PFSK-1 (cell line): ENCODE measurements at regions not wholly inside any gene's neighbourhood (a gene's known extent, or its start where the extent isn't known, plus 50 kb on each side); places are given as distances from the start of the nearest gene placed in this dataset.

Experiments used
- FOXP2 ChIP-seq: optimal IDR thresholded peaks from 2 replicates; pipeline ENCODE3; 2011; ENCODE audit warnings: borderline replicate concordance, control low read depth, inconsistent platforms; ENCODE audit not compliant: insufficient read depth; ENCODE audit errors: extremely low read length, extremely low read depth
- POLR2AphosphoS5 ChIP-seq: IDR thresholded peaks from 2 replicates; pipeline ENCODE4 v1.6.1; 2012; ENCODE audit warnings: low read depth, mild to moderate bottlenecking, control low read depth, low read length, moderate library complexity
- SIN3A ChIP-seq: IDR thresholded peaks from 2 replicates; pipeline ENCODE4 v1.6.1; 2012; ENCODE audit warnings: mild to moderate bottlenecking, low read length, moderate library complexity, borderline replicate concordance; ENCODE audit not compliant: insufficient read depth
- TAF1 ChIP-seq: IDR thresholded peaks from 2 replicates; pipeline ENCODE4 v1.6.1; 2012; ENCODE audit warnings: low read length, control low read depth, borderline replicate concordance; ENCODE audit not compliant: insufficient read depth
- TF ChIP-seq, protein P1 (sequence below), 2 experiments: IDR thresholded peaks; 2 replicates each; pipeline versions ENCODE4 v1.6.1 to v1.8.0; 2011 to 2012; ENCODE audit warnings: low read depth in 2 of 2, low read length in 2 of 2, control low read depth in 1 of 2, inconsistent platforms in 1 of 2, mild to moderate bottlenecking in 1 of 2, moderate library complexity in 1 of 2; ENCODE audit not compliant: insufficient read depth in 1 of 2

DNA sequence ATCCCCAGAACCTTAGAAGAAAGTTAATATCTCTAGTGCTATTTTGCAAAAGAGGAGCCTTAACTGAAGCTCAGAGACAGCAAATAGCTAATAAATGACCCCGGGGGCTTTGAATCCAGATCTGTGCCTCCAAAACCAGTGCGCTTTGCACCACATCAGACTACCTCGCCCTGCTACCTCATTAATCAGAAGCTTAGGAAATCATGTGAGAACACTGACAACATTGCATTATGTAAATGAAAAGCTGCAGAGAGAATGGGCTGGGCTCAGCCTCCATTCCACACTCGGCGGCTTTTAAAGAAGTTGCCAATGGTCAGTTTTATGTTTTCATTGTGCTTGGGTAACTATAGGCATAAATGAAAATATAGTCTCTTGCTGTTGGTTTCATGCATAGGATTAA is 54.0 kb upstream of the STMND1 start:
- TF ChIP-seq TAF1 (no peak), FOXP2 (no peak), POLR2AphosphoS5 (no peak), SIN3A (no peak)
- TF ChIP-seq, protein P1, sequence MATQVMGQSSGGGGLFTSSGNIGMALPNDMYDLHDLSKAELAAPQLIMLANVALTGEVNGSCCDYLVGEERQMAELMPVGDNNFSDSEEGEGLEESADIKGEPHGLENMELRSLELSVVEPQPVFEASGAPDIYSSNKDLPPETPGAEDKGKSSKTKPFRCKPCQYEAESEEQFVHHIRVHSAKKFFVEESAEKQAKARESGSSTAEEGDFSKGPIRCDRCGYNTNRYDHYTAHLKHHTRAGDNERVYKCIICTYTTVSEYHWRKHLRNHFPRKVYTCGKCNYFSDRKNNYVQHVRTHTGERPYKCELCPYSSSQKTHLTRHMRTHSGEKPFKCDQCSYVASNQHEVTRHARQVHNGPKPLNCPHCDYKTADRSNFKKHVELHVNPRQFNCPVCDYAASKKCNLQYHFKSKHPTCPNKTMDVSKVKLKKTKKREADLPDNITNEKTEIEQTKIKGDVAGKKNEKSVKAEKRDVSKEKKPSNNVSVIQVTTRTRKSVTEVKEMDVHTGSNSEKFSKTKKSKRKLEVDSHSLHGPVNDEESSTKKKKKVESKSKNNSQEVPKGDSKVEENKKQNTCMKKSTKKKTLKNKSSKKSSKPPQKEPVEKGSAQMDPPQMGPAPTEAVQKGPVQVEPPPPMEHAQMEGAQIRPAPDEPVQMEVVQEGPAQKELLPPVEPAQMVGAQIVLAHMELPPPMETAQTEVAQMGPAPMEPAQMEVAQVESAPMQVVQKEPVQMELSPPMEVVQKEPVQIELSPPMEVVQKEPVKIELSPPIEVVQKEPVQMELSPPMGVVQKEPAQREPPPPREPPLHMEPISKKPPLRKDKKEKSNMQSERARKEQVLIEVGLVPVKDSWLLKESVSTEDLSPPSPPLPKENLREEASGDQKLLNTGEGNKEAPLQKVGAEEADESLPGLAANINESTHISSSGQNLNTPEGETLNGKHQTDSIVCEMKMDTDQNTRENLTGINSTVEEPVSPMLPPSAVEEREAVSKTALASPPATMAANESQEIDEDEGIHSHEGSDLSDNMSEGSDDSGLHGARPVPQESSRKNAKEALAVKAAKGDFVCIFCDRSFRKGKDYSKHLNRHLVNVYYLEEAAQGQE (IDR thresholded peaks at IDR 0.05; ENCODE audit: insufficient read depth in 1 of 2, low read depth in 2 of 2, low read length in 2 of 2) = no peak

DNA sequence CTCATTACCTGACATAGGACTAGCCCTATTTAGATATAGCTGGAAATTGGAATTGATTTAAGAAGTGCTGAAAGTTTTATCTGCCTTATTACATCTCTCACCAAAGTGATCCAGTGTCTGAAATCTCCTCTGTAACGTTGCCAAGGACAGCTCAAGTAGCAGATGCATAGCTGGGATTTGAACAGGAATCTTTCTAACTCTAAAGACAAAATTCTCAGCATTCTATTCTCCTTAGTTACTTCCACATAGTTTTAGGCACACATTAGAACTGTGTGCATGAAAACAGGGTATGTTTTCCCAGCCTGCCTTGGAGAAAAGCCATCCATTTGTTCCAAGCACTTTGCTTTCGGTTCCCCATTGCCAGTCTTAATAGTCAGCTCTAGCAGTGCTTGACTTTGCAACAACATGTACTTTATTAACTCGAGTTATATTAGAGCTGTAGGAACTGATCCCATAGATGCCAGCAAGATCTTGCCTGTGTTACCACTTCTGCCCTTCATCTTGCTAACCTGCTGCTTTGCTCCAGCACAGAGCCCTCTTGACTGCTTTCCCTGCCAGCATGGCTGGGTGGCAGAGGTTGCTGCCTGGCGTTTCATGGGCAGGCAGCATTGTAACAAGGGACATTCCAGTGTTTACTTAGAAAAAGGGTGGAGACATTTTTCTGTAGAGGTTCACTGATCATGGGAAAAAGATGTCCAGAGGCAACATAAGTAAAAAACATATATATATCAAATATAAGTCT is 56.1 kb upstream of the STMND1 start:
- TF ChIP-seq FOXP2 = no peak
- TF ChIP-seq, protein P1 (IDR thresholded peaks at IDR 0.05; ENCODE audit: insufficient read depth in 1 of 2, low read depth in 2 of 2, low read length in 2 of 2) = no peak
- TF ChIP-seq POLR2AphosphoS5 = no peak
- no peak for TF ChIP-seq TAF1
- TF ChIP-seq SIN3A = no peak

DNA sequence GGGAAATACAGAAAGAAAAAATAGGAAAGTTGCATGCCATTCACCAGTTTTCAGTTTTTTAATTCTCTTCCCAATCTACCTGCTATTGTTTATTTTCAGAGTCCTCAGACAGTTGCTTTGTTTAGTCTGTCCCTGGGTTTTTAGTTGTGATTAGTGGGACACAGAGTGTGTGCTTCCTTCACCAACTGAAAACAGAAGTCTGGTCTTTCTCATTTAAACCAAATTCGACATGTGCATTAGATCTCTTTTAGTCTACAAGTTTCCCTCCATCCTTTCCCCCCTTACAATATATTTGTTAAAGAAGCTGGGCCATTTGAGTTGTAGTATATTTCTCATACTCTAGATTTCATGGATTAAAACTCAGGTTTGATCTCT is 58.7 kb upstream of the STMND1 start:
- TF ChIP-seq POLR2AphosphoS5 (no peak), FOXP2 (no peak), TAF1 (no peak)

DNA sequence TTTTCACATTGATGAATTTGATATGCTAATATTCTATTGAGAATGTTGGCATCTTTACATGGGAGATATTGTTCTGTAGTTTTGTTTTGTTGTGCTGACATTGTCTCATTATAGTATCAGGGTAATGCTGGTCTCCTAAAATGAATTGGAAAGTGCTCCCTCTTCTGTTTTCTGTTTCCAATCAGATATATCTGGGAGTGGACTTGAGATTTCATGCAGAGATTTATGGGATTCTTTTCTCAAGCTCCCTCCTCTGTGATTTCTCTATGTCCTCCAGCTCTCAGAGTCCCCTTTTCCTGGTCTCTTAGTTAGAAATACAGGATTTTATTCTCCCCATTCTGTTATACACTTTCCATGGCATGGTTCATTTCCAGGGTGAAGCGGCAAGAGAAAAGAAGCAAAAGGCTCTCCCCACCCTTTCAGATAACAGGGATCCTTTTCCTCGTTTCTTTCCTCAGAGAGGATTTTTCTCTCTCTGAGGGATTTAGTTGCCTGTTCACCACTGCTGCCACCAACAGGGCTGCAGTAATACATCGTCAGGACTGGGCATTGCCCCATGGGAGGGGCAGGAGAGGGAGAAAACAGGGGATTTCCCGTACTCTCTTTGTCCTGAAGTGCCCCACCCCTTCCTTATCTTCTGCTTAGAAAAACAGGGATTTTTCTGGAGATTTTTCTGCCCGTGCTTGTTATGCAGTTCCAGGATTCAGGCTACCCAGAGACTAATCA is 59.3 kb upstream of the STMND1 start:
- TF ChIP-seq FOXP2 = no peak
- TF ChIP-seq POLR2AphosphoS5 = no peak
- TF ChIP-seq, protein P1 (IDR thresholded peaks at IDR 0.05; ENCODE audit: insufficient read depth in 1 of 2, low read depth in 2 of 2, low read length in 2 of 2) = no peak
- TF ChIP-seq SIN3A = no peak
- no peak for TF ChIP-seq TAF1

DNA sequence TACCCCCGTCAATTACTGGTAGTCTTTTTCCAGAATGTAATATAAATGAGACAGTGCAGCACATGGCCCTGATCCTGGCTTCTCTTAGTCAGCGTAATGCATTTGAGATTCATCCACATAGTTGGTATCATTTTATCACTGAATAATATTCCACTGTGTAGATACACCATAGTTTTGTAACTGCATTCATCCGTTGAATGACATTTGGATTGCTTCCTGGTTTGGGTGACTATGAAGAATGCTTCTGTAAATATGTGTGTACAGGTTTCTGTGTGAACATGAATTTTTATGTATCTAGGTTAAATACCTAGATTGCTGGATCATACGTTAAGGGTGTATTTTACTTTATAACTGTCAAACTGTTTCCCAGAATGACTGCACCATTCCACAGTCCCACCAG is 62.6 kb upstream of the STMND1 start:
- no peak for TF ChIP-seq FOXP2
- no peak for TF ChIP-seq SIN3A

DNA sequence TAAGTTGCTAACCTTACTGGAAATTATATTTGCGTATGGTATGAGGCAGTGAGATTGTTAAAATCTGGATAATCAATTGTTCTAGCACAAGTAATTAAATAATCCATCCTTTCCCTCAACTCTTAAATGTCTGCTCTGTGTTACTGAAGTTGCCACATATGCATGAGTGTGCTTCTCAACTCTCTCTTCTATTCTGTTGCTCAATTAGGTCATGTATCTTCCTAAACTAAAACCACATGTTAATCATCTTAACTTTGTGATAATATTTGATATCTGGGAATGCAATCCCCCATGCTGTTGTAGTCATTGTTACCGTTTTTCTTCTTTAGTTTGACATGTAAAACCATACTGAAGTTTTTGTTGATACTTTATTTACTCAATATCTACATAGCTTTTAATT is 63.5 kb upstream of the STMND1 start:
- TF ChIP-seq TAF1 (no peak), FOXP2 (no peak), SIN3A (no peak)
